ENCODE measurements at regions not wholly inside any gene's neighbourhood (a gene's known extent, or its start where the extent isn't known, plus 50 kb on each side); places are given as distances from the start of the nearest gene placed in this dataset.

DNA sequence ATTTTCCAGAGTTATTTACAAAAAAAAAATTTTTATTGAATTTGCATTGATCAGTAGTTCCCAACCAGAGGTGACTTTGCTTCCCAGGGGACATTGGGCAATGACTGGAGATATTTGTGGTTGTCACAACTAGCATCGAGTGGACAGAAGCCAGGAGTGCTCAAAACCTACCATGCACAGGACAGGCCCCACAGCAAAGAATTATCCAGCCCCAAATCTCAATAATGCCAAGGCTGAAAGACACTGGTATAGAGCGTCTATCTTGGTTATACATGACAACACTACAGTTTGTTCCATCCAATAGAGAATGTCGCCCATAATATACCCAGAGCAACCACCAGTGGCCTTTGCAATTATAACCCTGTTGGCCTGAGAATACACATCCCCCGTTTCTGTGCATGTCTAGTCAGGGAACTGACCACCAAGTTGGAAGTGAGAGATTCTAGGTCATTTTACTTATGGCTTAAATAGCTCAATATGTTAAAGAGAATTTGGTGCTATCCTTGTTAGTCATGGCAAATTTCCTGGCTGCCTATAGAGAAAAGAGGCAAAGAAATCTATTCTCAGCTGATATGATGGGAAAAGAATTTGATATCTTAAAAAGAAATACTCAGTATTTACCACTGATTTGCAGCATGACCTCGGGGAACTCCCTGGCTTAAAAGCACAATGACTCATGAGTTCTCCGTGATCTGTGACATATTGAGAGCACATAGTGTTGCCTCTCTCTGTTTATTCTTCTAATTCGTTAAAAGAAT lies 76.0 kb upstream of the ADTRP start:
- TF ChIP-seq, protein P1, sequence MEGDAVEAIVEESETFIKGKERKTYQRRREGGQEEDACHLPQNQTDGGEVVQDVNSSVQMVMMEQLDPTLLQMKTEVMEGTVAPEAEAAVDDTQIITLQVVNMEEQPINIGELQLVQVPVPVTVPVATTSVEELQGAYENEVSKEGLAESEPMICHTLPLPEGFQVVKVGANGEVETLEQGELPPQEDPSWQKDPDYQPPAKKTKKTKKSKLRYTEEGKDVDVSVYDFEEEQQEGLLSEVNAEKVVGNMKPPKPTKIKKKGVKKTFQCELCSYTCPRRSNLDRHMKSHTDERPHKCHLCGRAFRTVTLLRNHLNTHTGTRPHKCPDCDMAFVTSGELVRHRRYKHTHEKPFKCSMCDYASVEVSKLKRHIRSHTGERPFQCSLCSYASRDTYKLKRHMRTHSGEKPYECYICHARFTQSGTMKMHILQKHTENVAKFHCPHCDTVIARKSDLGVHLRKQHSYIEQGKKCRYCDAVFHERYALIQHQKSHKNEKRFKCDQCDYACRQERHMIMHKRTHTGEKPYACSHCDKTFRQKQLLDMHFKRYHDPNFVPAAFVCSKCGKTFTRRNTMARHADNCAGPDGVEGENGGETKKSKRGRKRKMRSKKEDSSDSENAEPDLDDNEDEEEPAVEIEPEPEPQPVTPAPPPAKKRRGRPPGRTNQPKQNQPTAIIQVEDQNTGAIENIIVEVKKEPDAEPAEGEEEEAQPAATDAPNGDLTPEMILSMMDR (IDR thresholded peaks at IDR 0.05) = no peak
- no peak for TF ChIP-seq EZH2phosphoT487 (IDR thresholded peaks at IDR 0.05)

All from neural progenitor cell (in vitro differentiated cells).